DMS153 (cell line): ENCODE measurements at regions not wholly inside any gene's neighbourhood (a gene's known extent, or its start where the extent isn't known, plus 50 kb on each side); places are given as distances from the start of the nearest gene placed in this dataset.

Experiments
- DNase-seq: peaks from one replicate; lab custom pipeline; 2025; lab: John Stamatoyannopoulos, UW

GRCh38 chr1:192713921-192714320, 78.0 kb downstream of the RGS13 start:
- DNase-seq, result no peak

DNA sequence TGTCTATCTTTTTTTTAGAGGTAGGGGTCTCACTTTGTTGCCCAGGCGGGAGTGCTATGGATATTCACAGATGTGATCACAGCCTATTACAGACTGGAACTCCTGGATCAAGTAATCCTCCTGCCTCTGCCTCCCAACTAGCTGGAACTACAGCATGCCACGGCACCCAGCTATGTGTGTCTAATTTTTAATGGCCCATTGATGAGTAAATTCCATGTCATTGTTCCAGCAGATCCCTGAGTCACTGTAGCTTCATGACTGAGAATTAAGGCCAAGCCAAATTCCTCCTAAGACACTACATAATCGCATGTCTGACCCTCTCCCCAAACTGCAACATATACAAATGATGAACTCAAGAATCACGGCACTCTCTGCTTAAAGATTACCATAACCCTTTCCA, 84.2 kb upstream of the RGS2 start:
- DNase-seq, result no peak

- DNase-seq, result no peak
These were observed 81.9 kb upstream of the RGS2 start for GRCh38 chr1:192726820-192727504.

- DNase-seq, result no peak
These were observed 79.3 kb upstream of the RGS2 start for GRCh38 chr1:192729500-192729899.

GRCh38 chr1:192730198-192730597, 78.6 kb upstream of the RGS2 start:
- no peak for DNase-seq

- DNase-seq, result no peak
These were observed 76.1 kb upstream of the RGS2 start for GRCh38 chr1:192732787-192733186.

GRCh38 chr1:192735298-192735915, 73.4 kb upstream of the RGS2 start:
- DNase-seq, result no peak

- DNase-seq, result no peak
These were observed 71.5 kb upstream of the RGS2 start for GRCh38 chr1:192737306-192737705.

- peak; percentile 51 for DNase-seq
These were observed 69.2 kb upstream of the RGS2 start for GRCh38 chr1:192739476-192740184.

DNA sequence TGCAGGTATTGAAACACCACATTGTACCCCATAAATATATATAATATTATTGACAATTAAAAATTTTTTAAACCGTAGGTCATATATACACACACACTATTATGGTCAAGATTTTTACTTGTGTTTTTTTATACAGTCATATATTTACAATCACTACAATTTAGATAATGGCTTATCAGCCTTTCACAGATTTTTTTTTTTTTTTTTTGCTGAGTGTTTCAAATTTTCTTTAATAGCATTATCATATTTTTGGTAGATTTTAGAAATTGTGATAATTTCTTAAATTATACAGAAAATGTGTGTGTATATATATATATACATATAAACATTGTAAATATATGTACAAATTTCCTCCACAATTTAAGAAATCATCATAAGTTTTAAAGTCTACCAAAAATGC, 68.6 kb upstream of the RGS2 start:
- no peak for DNase-seq

DNA sequence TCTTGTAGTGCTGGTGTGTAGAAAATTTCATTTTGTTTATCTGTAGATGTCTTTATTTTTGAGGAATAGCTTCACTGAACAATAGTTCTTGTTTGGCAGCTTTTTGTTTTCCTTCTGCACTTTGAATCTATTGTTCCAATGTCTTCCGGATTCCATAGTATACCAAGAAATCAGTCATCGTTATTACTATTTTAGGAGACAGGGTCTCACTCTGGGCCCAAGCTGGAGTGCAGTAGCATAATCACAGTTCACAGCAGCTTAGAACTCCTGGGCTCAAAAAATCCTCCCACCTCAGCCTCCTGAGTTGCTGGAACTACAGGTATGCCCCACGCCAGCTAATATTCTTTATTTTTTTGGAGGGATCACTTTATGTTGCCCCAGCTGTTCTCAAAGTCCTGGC, 67.7 kb upstream of the RGS2 start:
- DNase-seq, result no peak

DNA sequence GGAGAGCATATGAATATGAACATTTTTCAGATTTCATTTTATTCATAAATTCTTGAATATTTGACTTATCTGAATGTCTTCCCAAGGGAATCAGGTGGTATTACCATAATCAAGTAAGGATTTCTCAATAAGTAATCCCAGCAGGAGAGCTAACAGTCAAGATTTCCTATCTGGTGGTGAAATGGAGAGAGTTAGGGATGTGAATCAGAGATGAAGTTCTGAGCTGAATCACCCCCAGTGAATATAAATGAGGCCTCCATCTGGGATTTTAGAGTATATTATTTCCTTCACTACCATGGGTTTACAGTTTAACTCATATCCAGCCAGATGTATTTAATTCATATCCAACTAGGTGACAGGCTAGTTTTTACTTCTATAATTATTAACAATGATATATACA, 61.5 kb upstream of the RGS2 start:
- DNase-seq, result no peak

DNA sequence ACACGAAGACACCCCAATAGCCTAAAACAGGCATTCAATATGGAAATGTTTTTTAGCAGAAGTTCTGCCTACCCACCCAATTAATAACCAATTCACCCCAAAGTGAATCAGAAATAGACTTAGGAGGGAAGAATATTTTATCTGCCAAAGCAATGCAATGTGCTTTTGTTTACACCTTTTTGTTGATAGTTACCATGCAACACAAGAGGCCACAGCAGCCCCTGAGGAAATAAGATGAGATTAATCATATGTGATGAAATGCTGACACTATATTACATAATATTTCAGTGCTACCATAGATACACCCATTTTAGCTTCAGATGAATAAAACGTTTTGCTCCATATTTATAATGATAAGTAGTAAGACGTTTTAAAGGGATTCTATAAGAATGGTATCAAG, 60.9 kb upstream of the RGS2 start:
- DNase-seq, result no peak

GRCh38 chr1:192749349-192749748, 59.5 kb upstream of the RGS2 start:
- peak; percentile 95 for DNase-seq

- no peak for DNase-seq
These were observed 57.6 kb upstream of the RGS2 start for GRCh38 chr1:192751260-192751659.

- DNase-seq, result no peak
These were observed 52.5 kb upstream of the RGS2 start for GRCh38 chr1:192756314-192756713.

- DNase-seq, result no peak
These were observed 52.0 kb upstream of the RGS2 start for GRCh38 chr1:192756847-192757246.

- no peak for DNase-seq
These were observed 50.3 kb upstream of the RGS2 start for GRCh38 chr1:192758492-192758891.
